Panc1 (cell line): ENCODE measurements at regions not wholly inside any gene's neighbourhood (a gene's known extent, or its start where the extent isn't known, plus 50 kb on each side); places are given as distances from the start of the nearest gene placed in this dataset.

Source experiments
- ATAC-seq: fragments of 200-7000 bp; cut with Tn5 transposase; 2 replicates; pipeline ENCODE4 v1.9.1; 2020; ENCODE audit warnings: mild to moderate bottlenecking, moderate library complexity
- BruUV-seq: library from RNA; stranded (reverse); fragments of 400-500 nt; replicated peaks from 2 replicates; lab custom pipeline; 2021; lab: Mats Ljungman, UMichigan
- CTCF ChIA-PET: fragments of 300-600 bp; sonication (Branson Sonifier 250); formaldehyde crosslinking; loops from one replicate; lab custom pipeline; 2022; ENCODE audit warnings: antibody characterized with exemption; lab: Charles Lee
- POLR2A ChIA-PET: fragments of 300-600 bp; sonication (Branson Sonifier 250); formaldehyde crosslinking; loops from one replicate; lab custom pipeline; 2022; ENCODE audit warnings: antibody characterized with exemption; lab: Charles Lee
- DNase-seq: peaks from one replicate; pipeline ENCODE4 v3.0.0-alpha.2; 2010; ENCODE audit warnings: low read depth, low spot score
- H3K27ac ChIP-seq: 2 replicates; pipeline ENCODE4 v1.5.1; 2011; ENCODE audit warnings: mild to moderate bottlenecking, low read length, inconsistent platforms
- H3K27me3 ChIP-seq: fragments of 200-500 bp; sonication (Bioruptor generic); 2 replicates; pipeline ENCODE4 v1.6.0; 2014; ENCODE audit warnings: low read length, inconsistent platforms; ENCODE audit not compliant: control insufficient read depth, insufficient read depth
- H3K36me3 ChIP-seq: fragments of 200-500 bp; sonication (Bioruptor generic); 2 replicates; pipeline ENCODE4 v1.5.1; 2014; ENCODE audit warnings: inconsistent platforms, mild to moderate bottlenecking, low read length, moderate library complexity; ENCODE audit not compliant: control insufficient read depth, insufficient read depth
- H3K4me1 ChIP-seq: 2 replicates; pipeline ENCODE4 v1.5.1; 2011; ENCODE audit warnings: inconsistent platforms, mild to moderate bottlenecking, low read length, moderate library complexity; ENCODE audit not compliant: control insufficient read depth, insufficient read depth
- H3K4me3 ChIP-seq, 2 experiments: 2 replicates each; pipeline ENCODE4 v1.5.1; 2011 to 2012; ENCODE audit warnings: low read depth in 2 of 2, low read length in 2 of 2, mild to moderate bottlenecking in 2 of 2, inconsistent platforms in 1 of 2, moderate library complexity in 1 of 2
- H3K9me3 ChIP-seq: fragments of 200-500 bp; sonication (Bioruptor generic); 2 replicates; pipeline ENCODE4 v1.5.1; 2014; ENCODE audit warnings: low read depth, mild to moderate bottlenecking, inconsistent platforms, low read length, moderate library complexity; ENCODE audit not compliant: control insufficient read depth, insufficient read depth
- POLR2AphosphoS5 ChIP-seq: IDR thresholded peaks from 2 replicates; pipeline ENCODE4 v1.6.1; 2012; ENCODE audit warnings: mild to moderate bottlenecking, low read depth, low read length, moderate library complexity
- SIN3A ChIP-seq: IDR thresholded peaks from 2 replicates; pipeline ENCODE4 v1.6.1; 2012; ENCODE audit warnings: low read depth, mild to moderate bottlenecking, low read length, moderate library complexity, borderline replicate concordance; ENCODE audit not compliant: insufficient read depth
- TCF7L2 ChIP-seq: IDR thresholded peaks from 2 replicates; pipeline ENCODE4 v1.6.1; 2011; ENCODE audit warnings: mild to moderate bottlenecking, low read depth, low read length, inconsistent platforms
- in situ Hi-C: cut with HindIII; loops from 2 replicates; pipeline ENCODE4 v1.10.0; 2016; ENCODE audit warnings: low sequenced_read_pairs, low pct_unique_long_range_greater_than_20kb
- intact Hi-C: fragments of 100-400 bp; cut with micrococcal nuclease; formaldehyde crosslinking; loops from one replicate; pipeline ENCODE4 v1.10.0; 2022; ENCODE audit not compliant: unreplicated experiment
- TF ChIP-seq, protein P1 (sequence below), 2 experiments: IDR thresholded peaks; 2 replicates each; pipeline ENCODE4 v1.6.1; 2011 to 2012; ENCODE audit warnings: low read depth in 2 of 2, control low read depth in 1 of 2, low read length in 1 of 2, mild to moderate bottlenecking in 1 of 2, moderate library complexity in 1 of 2; ENCODE audit not compliant: insufficient read depth in 1 of 2
- TF ChIP-seq, protein P2 (sequence below): fragments of 450-650 bp; IDR thresholded peaks from 2 replicates; pipeline ENCODE4 v1.5.1; 2017; ENCODE audit warnings: mild to moderate bottlenecking

DNA sequence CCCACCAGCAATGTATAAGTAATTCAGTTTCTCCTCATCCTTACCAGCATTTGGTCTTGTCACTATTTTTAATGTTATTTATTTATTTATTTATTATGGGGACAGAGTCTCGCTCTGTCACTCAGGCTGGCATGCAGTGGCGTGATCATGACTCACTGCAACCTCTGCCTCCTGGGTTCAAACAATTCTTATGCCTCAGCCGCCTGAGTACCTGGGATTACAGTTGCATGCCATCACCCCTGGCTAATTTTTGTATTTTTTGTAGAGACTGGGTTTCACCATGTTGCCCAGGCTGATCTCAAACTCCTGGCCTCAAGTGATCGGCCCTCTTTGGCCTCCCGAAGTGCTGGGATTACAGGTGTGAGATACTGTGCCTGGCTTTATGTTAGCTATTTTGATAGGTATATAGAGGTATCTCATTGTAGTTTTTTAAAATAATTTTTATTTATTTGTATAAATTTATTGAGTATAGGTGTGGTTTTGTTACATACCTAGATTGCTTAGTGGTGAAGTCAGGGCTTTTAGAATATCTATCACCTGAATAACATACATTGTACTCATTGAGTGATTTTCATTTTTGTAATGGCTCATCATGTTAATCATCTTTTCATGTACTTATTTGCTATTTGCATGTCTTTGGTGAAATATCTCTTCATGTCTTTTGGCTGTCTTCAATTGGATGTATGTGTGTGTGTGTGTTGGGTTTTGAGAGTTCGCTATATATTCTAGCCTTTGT lies 53.3 kb downstream of the TANC2 start:
- H3K4me3 ChIP-seq = no peak overlapping the region
- no peaks in the 10 kb centered on the region for H3K36me3 ChIP-seq
- H3K9me3 ChIP-seq = no peaks in the 10 kb centered on the region
- DNase-seq = no peak
- POLR2A ChIA-PET = no interaction called here
- H3K4me1 ChIP-seq = peaks cover 2% of the 10 kb centered on the region
- intact Hi-C loops (no loop called here), in situ Hi-C loops (no loop called here)
- BruUV-seq = no TSS peak
- CTCF ChIA-PET = no interaction called here
- H3K27ac ChIP-seq = no peak overlapping the region
- H3K27me3 ChIP-seq = no peaks in the 10 kb centered on the region
- TF ChIP-seq, protein P1, sequence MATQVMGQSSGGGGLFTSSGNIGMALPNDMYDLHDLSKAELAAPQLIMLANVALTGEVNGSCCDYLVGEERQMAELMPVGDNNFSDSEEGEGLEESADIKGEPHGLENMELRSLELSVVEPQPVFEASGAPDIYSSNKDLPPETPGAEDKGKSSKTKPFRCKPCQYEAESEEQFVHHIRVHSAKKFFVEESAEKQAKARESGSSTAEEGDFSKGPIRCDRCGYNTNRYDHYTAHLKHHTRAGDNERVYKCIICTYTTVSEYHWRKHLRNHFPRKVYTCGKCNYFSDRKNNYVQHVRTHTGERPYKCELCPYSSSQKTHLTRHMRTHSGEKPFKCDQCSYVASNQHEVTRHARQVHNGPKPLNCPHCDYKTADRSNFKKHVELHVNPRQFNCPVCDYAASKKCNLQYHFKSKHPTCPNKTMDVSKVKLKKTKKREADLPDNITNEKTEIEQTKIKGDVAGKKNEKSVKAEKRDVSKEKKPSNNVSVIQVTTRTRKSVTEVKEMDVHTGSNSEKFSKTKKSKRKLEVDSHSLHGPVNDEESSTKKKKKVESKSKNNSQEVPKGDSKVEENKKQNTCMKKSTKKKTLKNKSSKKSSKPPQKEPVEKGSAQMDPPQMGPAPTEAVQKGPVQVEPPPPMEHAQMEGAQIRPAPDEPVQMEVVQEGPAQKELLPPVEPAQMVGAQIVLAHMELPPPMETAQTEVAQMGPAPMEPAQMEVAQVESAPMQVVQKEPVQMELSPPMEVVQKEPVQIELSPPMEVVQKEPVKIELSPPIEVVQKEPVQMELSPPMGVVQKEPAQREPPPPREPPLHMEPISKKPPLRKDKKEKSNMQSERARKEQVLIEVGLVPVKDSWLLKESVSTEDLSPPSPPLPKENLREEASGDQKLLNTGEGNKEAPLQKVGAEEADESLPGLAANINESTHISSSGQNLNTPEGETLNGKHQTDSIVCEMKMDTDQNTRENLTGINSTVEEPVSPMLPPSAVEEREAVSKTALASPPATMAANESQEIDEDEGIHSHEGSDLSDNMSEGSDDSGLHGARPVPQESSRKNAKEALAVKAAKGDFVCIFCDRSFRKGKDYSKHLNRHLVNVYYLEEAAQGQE (IDR thresholded peaks at IDR 0.05; ENCODE audit: insufficient read depth in 1 of 2, low read depth in 2 of 2, low read length in 1 of 2) = no peak
- no peak for TF ChIP-seq POLR2AphosphoS5
- no peak for TF ChIP-seq SIN3A
- TF ChIP-seq, protein P2, sequence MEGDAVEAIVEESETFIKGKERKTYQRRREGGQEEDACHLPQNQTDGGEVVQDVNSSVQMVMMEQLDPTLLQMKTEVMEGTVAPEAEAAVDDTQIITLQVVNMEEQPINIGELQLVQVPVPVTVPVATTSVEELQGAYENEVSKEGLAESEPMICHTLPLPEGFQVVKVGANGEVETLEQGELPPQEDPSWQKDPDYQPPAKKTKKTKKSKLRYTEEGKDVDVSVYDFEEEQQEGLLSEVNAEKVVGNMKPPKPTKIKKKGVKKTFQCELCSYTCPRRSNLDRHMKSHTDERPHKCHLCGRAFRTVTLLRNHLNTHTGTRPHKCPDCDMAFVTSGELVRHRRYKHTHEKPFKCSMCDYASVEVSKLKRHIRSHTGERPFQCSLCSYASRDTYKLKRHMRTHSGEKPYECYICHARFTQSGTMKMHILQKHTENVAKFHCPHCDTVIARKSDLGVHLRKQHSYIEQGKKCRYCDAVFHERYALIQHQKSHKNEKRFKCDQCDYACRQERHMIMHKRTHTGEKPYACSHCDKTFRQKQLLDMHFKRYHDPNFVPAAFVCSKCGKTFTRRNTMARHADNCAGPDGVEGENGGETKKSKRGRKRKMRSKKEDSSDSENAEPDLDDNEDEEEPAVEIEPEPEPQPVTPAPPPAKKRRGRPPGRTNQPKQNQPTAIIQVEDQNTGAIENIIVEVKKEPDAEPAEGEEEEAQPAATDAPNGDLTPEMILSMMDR = no peak
- TF ChIP-seq TCF7L2 = no peak
- ATAC-seq = no peak

DNA sequence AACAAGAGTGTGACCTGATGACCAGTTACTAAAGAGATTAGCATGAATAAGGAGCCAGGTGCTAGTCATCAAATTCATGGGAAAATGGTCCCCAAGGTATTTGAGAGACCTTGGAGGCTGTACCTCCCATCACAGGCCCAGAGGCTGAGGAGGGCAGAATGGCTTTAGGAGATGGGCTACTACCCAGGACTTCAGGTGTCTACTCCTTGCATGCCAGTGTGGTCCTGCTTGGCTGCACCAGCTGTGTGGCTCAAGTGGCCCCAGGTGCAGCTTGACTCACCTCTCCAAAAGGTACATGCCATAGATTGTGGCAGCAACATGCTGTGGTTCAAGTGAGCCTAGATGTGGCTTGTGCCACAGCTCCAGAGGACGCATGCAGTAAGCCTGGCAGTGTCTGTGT lies 56.5 kb downstream of the TANC2 start:
- no peak for ATAC-seq
- Histone ChIP-seq H3K9me3 (no peaks in the 10 kb centered on the region), H3K4me1 (peaks cover 2% of the 10 kb centered on the region), H3K27me3 (no peaks in the 10 kb centered on the region), H3K36me3 (no peaks in the 10 kb centered on the region; the same call in 1 of the 2 replicates), H3K4me3 (no peak overlapping the region), H3K27ac (no peak overlapping the region)
- DNase-seq = no peak
- in situ Hi-C loops = no loop called here
- CTCF ChIA-PET = no interaction called here
- intact Hi-C loops = no loop called here
- BruUV-seq = no TSS peak
- POLR2A ChIA-PET = no interaction called here
- TF ChIP-seq SIN3A = no peak
- no peak for TF ChIP-seq TCF7L2

DNA sequence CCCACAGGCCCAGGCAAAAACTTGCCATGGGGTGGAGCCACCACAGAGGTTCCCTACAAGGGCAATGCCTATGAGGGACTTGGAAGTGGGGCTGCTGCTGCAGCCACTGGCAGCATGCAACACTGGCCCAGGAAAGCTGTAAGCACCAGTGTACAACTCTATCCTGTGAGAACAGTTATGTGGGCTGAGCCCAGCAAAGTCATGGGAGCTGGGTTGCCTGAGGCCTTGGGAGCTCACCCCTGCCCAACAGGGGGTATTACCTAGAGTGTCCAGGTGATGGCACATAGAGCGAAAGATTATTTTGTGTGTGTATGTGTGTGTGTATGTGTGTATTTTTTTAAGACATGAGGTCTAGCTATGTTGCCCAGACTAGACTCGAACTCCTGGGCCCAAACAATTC lies 57.0 kb downstream of the TANC2 start:
- Histone ChIP-seq H3K9me3 (no peaks in the 10 kb centered on the region), H3K36me3 (no peaks in the 10 kb centered on the region; the same call in 1 of the 2 replicates), H3K27me3 (no peaks in the 10 kb centered on the region), H3K4me1 (peaks cover 2% of the 10 kb centered on the region), H3K27ac (no peak overlapping the region), H3K4me3 (no peak overlapping the region)
- DNase-seq = no peak
- ChIA-PET CTCF (no interaction called here), POLR2A (no interaction called here)
- TF ChIP-seq, protein P2 = no peak
- TF ChIP-seq, protein P1 (IDR thresholded peaks at IDR 0.05; ENCODE audit: insufficient read depth in 1 of 2, low read depth in 2 of 2, low read length in 1 of 2) = no peak
- TF ChIP-seq POLR2AphosphoS5 (no peak), TCF7L2 (no peak), SIN3A (no peak)
- BruUV-seq = no TSS peak
- intact Hi-C loops (no loop called here), in situ Hi-C loops (no loop called here)
- no peak for ATAC-seq
